ENCODE measurements at regions not wholly inside any gene's neighbourhood (a gene's known extent, or its start where the extent isn't known, plus 50 kb on each side); places are given as distances from the start of the nearest gene placed in this dataset.

DNA sequence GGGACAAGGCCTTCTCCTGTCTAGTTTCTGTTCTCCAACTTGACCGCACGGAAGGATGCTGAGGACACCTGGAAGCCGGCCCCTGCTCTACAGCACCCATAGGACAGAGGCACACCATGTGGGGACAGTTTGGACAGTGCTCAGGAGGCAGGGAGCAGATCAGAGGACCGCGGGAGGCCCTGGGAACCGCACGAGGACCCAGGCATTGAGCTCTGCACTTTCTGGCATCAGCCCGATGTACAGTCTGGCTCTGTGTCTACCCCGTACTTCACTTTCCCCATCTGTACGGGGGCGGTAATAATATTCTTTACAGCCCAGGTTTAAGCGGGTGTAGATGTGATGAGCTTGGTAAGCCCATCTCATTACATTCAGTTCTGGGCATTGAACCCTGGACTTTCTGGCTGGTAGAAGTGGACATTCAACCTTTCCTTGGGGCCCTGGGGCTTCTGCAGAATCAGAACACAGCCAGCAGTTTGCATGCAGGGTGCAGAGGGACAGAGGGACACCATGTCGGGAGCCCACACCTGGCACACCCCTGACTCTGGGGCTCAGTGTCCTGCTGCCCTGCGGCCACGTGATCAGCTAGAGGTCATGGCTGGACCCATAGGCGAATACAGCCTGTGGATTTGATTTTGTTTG, 258.7 kb downstream of the SEC14L1 start:
- DNase-seq: no peak

DNA sequence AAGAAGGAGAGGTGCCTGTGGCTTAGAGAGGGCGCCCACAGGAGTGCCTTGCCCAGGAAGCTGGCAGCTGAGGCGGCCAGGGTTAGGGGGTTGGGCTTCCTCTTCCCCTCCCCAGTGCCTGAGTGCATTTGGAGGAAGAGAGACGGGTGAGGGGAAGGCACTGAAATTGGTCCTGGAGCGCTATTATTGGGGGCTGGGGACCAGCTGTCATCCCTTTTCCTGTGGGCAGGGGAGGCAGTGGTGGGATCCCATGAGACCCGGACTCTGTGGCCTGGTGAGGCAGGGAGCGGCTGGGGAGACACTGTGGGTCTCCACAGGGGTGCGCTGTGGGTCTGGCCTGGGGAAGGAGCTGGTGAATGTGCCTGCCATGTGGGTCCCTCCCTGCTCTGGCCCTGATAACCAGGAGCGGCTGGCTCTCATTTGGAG, 259.7 kb downstream of the SEC14L1 start:
- peak; percentile 81 for DNase-seq

DNA sequence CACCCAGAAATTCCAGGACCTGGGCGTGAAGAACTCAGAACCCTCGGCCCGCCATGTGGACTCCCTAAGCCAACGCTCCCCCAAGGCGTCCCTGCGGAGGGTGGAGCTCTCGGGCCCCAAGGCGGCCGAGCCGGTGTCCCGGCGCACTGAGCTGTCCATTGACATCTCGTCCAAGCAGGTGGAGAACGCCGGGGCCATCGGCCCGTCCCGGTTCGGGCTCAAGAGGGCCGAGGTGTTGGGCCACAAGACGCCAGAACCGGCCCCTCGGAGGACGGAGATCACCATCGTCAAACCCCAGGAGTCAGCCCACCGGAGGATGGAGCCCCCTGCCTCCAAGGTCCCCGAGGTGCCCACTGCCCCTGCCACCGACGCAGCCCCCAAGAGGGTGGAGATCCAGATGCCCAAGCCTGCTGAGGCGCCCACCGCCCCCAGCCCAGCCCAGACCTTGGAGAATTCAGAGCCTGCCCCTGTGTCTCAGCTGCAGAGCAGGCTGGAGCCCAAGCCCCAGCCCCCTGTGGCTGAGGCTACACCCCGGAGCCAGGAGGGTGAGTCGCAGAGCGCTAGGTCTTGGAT, 261.5 kb downstream of the SEC14L1 start:
- DNase-seq: no peak

DNA sequence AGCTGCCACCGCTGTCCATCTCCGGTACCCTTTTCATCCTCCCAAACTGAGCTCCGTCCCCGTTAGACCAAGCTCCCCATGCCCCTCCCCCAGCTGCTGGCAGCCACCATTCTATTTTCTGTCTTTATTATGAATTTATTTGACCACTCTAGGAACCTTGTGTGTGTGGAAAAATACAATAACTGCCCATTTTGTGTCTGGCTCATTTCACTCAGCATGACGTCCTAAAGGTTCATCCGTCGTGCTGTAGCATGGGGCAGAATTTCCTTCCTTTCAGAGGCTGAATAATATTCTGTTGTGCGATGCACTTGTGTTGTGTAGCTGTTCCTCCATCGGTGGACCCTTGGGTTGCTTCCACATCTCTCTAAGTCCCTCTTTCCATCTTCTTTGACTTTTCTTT, 263.1 kb downstream of the SEC14L1 start:
- no peak for DNase-seq

DNA sequence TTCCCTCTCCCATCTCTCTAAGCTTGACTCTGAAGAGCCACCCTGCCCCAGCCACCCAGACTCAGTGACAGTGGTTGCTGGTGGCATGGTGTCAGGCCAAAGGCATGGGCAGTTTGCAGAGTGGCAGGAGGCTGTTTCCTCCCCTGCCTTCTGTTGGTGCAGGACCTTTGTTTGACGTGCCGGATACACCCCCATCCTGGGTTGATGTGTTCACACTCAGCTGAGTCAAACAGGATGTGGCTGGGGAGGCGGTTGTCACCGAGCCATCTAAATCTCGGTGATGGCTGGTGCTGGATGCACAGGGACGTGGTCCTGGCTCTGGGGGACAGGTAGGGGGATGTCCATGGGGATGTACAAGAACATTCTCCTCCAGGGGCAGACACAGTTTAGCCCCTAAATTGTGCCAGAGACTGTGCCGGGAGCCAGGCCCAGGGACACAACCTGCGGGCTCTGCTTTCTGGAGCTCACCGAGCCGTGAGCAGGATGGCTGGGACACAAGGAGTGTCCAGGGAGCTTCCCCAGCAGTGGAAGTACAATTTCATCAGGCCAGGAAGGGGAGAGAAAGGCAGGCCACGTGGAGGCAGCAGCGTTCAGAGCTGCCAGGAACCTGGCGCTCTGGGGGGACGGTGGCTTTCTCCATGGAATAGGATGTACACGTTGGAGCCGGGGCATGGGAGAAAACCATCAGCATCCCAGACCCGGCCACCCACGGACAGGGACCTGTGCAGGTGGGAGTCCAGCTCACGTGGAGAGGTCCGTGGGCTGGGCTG, 264.2 kb downstream of the SEC14L1 start:
- peak; percentile 84 for DNase-seq

DNA sequence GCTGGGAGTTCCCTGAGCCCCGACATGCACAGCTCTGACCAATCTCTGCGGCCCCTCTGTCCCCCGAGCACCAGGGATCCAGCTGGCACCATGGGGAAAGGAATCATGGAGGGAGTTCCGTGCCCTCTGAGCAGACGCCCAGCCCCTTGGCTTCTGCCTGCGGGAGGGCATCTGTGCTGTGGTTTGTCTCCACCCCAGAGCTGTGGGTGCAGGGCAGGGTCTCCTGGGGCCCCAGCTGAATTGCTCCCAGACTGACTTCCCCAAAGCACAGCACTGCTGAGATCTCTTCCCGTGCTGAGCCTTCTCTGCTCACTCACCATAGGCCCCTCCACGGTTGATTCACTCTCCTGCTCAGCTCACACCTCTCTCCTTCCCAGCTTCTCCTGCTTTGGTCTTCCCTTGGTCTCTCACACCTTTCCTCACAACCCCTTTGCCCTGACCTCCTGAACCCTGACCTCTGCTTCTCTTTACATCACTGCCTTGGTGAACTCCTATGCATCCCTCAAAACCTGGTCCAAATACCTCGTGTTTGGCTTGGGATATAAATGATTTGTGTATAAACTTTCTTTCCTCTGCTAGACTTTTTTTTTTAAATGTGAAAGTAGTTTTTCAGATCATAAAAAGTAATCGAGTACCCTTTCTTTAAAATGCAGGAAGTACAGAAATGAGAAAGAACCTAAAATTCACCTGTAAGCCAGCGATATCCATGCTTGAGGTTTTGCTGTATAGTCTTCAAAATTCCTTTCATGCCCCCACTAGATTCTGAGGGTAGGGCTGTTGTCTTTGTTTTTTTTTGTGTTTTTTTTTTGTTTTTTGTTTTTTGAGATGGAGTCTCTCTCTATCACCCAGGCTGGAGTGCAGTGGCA, 265.3 kb downstream of the SEC14L1 start:
- DNase-seq: no peak

DNA sequence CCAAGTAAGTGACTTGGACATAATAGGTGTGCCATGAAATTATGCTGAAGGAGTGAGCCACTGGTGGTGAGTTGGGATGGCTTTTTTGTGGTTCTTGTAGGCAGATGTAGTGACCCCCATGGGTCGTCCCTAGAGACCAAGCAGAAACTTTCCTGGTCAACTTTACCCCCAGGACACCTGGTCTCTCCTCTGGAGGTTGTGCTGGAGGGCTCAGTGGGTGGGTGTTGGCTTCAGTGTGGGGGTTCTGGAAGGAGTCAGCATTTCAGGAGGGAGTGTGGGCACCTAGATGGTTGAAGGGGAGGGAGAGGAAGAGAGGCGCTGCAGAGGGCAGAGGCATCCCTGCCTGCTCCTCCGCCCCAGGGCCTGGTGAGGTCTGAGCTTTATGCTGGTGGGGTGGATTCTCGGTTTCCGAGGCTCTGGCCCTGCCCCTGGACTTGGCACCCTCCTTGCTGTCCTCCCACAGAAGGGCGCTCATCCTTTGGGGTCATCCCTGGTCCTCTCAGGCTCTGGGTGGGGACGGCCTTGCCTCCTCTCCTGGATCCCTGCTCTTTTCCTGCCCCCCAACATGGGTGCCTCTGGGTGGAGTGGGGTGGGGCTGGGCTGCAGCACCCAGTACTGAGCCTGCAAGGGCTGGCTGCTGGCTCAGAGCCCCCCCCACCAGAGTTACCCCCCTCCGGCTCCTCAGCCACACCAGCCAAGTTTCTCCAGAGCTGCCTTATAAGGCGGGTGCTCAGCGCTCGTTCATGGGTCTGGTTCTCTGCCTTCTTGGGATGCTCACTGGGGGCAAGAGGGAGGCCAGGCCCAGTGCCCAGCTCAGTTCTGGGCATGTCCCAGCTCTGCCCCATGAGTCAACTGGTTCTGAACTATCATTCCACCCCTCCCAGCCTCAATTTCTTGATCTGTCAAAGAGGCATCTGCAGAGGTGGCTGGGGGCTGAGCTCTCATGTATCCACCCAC, 266.8 kb downstream of the SEC14L1 start:
- DNase-seq: no peak

DNA sequence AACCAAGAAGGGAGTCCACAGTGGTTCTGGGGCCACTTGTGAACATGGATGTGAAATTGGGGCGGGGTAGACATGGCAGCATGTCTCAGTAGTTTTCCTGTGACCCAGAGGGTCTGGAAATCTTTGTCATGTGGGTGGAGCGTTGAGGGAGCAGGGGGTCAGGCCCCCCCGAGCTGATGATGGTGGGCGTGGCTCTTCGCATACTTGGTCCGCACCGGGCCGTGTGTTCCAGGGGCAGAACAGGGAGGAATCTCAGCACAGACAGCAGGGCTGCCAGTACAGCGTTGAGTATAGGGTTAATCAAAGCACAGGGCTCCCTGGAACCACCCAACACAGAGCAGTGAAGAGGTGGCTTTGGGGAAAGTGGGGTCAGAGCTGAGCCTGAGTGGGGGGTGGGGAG, 267.5 kb downstream of the SEC14L1 start:
- no peak for DNase-seq

DNA sequence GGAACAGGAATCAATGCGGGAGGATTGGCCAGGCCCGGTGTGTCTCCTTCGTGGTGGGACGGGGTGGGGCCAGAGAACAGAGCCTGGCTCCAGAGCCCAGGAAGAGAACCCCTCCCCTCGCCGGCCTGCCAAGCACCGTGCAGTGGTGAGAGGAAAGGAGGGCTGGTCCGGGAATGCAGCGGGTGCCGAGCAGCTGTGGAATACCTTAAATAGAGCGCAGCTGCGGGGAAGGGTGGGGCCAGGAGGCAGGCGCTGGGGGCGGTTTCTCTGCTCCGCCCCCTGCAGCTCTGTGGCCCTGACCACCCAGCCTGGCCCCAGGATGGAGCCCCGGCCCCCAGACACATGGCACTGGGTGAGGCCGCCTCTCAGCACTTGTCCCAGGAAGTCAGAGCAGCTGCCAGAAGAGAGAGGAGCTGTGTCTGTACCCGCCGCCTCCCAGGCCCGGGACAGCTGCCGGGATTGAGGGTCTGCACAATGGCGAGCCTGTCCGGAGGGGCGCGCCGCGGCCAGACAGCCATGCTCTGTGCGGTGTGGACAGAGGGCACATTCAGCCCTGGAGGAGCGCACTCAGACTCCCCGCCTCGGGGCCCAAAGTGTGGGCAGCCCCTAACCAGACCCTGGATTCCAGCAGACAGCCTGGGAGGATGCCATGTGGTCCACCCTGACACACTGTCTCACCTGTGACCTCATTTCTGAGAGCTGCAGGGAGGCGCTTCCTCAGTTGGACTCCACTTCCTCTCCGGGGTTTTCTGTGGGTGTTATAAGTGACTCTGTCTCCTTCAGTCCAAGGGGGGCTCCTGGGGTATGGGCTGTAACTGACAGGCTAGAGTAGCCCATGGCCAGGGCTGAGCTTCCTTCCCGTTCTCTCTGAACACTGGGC, 268.8 kb downstream of the SEC14L1 start:
- peak; percentile 73 for DNase-seq

DNA sequence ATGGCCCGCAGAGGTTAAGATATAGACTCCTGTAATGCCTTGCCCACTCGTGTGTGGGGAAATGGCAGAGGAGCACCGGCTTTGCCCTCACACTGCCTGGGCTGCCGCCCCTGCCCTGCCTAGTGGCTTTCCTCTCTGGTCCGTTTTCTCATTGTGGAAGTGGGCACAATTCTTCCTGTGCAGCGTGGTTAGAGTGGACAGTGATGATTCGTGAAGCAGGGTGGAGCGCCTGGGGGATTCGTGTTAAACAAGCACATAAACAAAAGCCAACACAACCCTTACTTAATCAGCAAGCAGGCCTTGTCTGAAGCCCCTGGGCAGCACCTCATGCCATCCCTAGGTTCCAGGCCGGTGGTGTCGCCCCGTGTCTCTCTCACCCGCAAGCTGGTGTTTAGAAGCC, 269.7 kb downstream of the SEC14L1 start:
- DNase-seq: no peak

DNA sequence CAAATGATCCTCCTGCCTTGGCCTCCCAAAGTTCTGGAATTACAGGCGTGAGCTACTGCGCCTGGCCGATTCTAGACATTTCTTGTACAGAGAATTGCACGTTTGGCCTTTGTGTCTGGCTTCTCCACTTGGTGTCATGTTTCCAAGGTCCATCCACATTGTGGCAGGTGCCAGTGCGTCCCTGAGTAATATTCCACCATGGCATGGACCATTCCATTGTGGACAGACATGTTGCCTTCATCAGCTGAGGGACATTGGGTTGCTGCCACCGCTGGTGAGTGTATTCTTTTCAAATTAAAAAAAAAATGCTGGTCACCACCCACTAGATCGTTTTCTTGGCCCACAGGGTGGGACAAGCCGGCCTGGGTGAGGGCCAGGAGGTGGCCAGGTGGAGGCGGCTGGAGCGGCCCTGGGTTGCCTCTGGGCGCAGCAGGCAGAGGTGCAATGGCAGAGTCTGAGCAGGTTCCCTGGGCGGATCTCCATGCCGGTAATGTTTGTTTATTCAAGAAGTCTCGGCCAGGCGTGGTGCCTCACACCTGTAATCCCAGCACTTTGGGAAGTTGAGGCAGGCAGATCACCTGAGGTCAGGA, 274.1 kb downstream of the SEC14L1 start:
- DNase-seq: no peak

DNA sequence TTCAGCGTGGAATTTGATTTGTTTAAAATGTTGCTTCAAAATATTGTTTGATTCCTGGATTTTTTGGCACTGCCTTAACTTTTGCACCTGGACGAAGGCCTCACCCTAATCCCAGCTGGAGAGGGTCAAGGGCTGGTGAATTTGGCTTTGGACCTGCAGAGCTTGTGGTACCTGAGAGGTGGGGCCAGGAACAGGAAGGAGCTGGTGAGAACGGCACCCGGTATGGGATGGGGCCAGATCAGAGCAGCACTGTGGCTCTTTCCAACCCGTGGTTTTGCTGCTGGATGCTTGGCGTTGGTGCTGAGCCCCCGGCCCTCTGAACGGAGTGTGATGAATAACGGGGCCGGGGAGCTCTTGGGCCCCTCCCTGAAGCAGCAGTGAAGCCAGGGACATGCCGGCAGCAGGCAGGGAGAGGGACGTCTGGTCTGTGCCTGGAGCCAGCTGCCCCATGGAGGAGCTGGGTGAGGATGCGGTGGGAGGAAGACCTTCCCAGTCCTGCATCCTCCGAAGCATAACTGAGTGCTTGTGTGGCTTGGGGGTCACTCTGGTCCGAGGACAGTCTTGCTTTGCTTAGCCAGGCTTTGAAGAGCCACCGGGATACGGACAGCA, 275.4 kb downstream of the SEC14L1 start:
- no peak for DNase-seq

DNA sequence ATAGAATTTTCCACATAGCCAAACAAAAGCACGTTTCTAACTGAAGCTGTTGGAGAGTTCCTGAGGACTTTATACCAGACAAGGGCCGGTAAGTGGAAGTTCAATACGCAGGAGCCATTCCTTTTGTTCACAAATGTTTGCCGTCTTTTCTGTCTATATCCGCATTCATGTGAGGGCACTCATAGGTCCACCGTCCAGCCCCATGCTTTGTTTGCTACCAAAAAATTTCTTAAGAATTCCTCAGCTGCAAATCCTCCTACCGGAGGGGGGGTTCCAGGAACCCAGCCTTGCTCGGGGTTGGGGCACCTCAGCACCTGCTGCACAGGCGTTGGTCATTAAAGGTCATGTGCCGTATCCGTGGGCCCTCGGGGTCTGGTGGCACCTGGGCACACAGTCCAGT, 276.8 kb downstream of the SEC14L1 start:
- no peak for DNase-seq

DNA sequence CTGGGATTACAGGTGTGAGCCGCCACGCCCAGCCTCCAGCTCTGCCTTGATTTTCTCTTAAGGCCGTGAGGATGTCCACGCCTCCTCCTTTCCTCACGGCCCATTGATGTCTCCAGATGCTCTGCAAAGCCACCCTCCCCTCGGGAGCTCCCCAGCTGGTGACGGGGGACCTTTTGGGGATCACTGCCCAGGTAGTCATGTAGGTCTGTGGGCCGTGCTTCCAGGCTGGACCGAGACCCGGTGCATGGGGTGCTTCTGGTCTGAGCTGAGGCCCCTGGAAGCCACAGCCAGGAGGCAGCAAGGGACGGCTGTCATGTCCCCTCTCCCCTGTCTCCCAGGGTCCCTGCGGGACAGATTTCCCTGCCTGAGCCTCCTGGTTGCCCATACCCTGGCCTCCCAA, 277.8 kb downstream of the SEC14L1 start:
- no peak for DNase-seq

DNA sequence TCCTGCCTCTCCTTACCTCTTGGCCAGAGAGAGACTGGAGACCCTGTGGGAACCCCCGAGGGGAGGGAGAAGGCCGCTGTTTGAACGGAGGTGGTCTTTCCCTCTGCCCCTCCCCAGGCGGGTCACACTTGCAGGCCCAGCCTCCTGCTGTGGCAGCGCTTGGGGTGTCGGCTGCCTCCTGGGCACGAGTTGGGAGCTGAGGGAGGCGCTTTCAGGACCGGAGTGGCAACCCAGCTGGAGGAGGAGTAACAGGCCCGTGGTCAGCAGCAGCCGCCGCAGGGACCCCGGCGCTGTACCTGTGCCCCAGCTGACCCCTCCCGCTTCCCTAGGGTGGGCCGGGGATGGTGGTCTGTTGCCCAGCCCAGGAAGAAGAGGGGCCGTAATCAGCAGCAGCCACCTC, 278.3 kb downstream of the SEC14L1 start:
- DNase-seq: no peak

DNA sequence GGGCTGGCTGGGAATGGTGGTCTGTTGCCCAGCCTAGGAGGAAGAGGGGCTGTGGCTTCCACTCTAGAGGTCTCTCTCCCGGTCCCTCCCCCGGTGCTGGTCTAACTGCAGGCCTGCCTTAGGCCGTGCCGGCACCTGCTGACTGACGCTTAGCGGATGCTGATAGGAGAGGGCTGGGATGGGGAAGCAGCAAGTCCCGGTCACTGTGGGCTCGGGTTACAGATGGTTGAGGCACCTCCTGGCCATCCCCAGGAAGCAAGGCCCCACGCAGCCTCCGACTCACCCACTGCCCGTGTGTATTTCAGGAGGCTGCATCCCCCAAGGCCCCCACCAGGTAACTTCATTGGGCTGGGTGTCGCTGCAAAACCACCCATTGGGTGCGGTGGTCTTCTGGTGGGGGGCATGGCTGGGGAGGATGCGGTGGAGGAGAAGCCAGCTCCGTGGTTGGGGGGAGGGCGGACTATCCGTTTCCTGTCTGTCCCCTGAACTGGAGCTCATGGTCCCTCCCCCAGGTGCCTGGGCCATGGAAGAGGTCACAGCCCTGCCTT, 278.9 kb downstream of the SEC14L1 start:
- DNase-seq: no peak

DNA sequence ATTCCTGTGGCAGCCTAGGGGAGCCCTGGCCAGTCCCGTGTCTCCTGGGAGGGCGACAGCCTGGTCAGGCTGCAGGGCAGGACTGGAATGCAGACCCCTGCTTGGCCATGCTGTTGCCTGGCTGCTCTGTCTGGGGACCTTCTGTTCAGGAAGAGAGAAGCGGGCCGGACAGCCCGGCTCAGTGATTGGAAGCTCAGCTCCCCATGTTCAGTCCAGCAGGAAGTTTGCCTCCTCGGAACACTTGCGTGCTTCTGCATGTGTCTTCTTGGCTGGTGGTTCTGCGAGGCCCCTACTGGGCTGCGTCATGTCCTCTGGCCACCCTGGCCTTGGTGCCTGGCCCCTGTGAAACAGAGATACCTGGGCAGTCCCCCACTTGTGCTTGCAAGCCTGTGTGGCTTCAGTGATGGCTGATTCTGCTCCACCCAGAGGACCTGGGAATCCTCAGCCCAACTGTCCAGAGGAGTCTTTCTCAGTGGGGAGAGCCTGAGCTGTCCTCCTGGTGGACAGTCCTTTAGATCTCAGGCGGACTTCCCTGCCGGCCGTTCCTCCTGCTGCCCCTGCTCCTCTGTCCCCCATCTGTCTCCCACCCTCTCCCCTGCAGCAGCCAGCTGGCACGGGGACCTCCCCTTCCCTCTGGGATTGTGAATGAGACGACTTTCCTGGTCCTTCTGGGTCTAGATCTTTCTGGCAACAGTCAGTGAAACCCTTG, 279.5 kb downstream of the SEC14L1 start:
- no peak for DNase-seq

DNA sequence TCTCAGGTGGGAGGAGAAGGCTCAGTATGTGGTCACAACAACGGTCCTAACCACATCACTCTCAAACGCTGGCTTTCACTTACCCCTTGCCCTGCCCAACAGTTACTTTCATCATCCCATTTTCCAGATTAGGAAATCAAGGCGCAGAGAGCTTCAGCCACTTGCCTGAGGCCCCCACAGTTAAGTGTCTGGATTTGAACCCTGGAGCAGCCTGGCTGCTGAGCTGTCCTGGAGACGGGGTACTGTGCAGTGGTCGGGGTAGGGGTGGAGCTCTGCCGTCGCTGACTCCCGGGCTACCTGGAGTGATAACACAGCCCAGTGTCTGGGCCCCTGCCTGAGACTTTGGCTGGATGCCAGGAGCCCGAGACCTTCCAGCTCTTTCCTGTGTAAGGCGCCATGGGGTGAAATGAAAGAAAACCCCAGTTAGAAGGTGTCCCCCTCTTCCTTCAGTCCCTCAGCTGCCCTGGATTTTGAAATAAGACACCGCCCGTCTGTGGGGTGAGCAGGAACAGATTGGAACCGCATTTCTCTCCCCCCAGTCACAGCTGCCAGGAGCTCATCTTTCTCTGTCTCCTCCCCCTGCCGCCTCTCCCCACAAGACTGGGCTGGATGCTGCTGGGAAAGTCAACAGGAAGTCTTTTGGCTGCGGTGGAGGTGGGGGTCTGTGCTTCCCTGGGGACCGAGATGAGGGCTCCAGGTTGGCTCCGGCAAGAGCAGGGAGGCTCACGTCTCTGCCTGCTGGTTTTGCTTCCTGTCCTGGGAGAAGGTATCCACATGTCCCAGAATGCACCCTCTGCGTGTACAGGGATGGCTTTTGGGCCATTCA, 280.2 kb downstream of the SEC14L1 start:
- DNase-seq: peak; percentile 64
